ENCODE measurements at regions not wholly inside any gene's neighbourhood (a gene's known extent, or its start where the extent isn't known, plus 50 kb on each side); places are given as distances from the start of the nearest gene placed in this dataset.

GRCh38 chr22:27598792-27599191 is 202.8 kb downstream of the MN1 start:
- Histone ChIP-seq H3K4me3 (no peak overlapping the region), H3K27me3 (no peaks in the 10 kb centered on the region), H3K9me3 (no peaks in the 10 kb centered on the region), H3K4me1 (ENCODE audit: insufficient read depth) (no peaks in the 10 kb centered on the region), H3K27ac (no peak overlapping the region), H3K36me3 (no peaks in the 10 kb centered on the region)
- WGBS, 3 donors, result 84 to 90% (median 86%) methylated on average over 1 of the region's 1 CpG
- TF ChIP-seq EP300 (IDR thresholded peaks at IDR 0.05) (no peak), POLR2A (IDR thresholded peaks at IDR 0.05) (no peak)
- TF ChIP-seq, protein P1, sequence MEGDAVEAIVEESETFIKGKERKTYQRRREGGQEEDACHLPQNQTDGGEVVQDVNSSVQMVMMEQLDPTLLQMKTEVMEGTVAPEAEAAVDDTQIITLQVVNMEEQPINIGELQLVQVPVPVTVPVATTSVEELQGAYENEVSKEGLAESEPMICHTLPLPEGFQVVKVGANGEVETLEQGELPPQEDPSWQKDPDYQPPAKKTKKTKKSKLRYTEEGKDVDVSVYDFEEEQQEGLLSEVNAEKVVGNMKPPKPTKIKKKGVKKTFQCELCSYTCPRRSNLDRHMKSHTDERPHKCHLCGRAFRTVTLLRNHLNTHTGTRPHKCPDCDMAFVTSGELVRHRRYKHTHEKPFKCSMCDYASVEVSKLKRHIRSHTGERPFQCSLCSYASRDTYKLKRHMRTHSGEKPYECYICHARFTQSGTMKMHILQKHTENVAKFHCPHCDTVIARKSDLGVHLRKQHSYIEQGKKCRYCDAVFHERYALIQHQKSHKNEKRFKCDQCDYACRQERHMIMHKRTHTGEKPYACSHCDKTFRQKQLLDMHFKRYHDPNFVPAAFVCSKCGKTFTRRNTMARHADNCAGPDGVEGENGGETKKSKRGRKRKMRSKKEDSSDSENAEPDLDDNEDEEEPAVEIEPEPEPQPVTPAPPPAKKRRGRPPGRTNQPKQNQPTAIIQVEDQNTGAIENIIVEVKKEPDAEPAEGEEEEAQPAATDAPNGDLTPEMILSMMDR (IDR thresholded peaks at IDR 0.05), result no peak
- no peak for DNase-seq
- intact Hi-C loops (cut with DNase I), result no loop called here

GRCh38 chr22:27601195-27601594 is 200.4 kb downstream of the MN1 start:
- no peaks in the 10 kb centered on the region for H3K9me3 ChIP-seq
- intact Hi-C loops (cut with DNase I), result no loop called here
- TF ChIP-seq, protein P1 (IDR thresholded peaks at IDR 0.05), result no peak
- no peak for TF ChIP-seq POLR2A (IDR thresholded peaks at IDR 0.05)
- no peak for TF ChIP-seq EP300 (IDR thresholded peaks at IDR 0.05)
- H3K27me3 ChIP-seq, result no peaks in the 10 kb centered on the region
- no peak overlapping the region for H3K4me3 ChIP-seq
- no peak overlapping the region for H3K27ac ChIP-seq
- no peaks in the 10 kb centered on the region for H3K4me1 ChIP-seq (ENCODE audit: insufficient read depth)
- 64 to 70% (median 69%) methylated on average over 9 of the region's 9 CpGs for WGBS, 3 donors
- no peaks in the 10 kb centered on the region for H3K36me3 ChIP-seq
- DNase-seq, result no peak

GRCh38 chr22:27602390-27602789 is 199.2 kb downstream of the MN1 start:
- no peak for TF ChIP-seq POLR2A (IDR thresholded peaks at IDR 0.05)
- TF ChIP-seq, protein P1 (IDR thresholded peaks at IDR 0.05), result no peak
- Histone ChIP-seq H3K4me3 (no peak overlapping the region), H3K27me3 (no peaks in the 10 kb centered on the region), H3K9me3 (no peaks in the 10 kb centered on the region), H3K36me3 (no peaks in the 10 kb centered on the region), H3K27ac (no peak overlapping the region), H3K4me1 (ENCODE audit: insufficient read depth) (no peaks in the 10 kb centered on the region)
- no peak for DNase-seq
- 52 to 64% (median 58%) methylated on average over 6 of the region's 6 CpGs for WGBS, 3 donors
- intact Hi-C loops (cut with DNase I), result loop anchor here in 1 of 4 donors (1.0 kb wide), 1 partner anchor 197 kb away; no protein-coding TSS in a partner anchor

GRCh38 chr22:27603111-27603799 is 198.3 kb downstream of the MN1 start:
- Histone ChIP-seq H3K4me1 (ENCODE audit: insufficient read depth) (no peaks in the 10 kb centered on the region), H3K36me3 (no peaks in the 10 kb centered on the region), H3K27me3 (no peaks in the 10 kb centered on the region), H3K27ac (no peak overlapping the region), H3K4me3 (no peak overlapping the region), H3K9me3 (no peaks in the 10 kb centered on the region)
- WGBS, 3 donors, result 80 to 90% (median 89%) methylated on average over 11 of the region's 11 CpGs
- no peak for DNase-seq
- TF ChIP-seq, protein P1 (IDR thresholded peaks at IDR 0.05), result no peak
- TF ChIP-seq POLR2A (IDR thresholded peaks at IDR 0.05), result no peak
- TF ChIP-seq EP300 (IDR thresholded peaks at IDR 0.05), result no peak
- intact Hi-C loops (cut with DNase I), result no loop called here
